ENCODE measurements at regions not wholly inside any gene's neighbourhood (a gene's known extent, or its start where the extent isn't known, plus 50 kb on each side); places are given as distances from the start of the nearest gene placed in this dataset.
"Not testable (repeated sequence)": the region's sequence is repeated elsewhere in the genome, so short reads cannot be mapped to it uniquely, and the experiment has no call there.

DNA sequence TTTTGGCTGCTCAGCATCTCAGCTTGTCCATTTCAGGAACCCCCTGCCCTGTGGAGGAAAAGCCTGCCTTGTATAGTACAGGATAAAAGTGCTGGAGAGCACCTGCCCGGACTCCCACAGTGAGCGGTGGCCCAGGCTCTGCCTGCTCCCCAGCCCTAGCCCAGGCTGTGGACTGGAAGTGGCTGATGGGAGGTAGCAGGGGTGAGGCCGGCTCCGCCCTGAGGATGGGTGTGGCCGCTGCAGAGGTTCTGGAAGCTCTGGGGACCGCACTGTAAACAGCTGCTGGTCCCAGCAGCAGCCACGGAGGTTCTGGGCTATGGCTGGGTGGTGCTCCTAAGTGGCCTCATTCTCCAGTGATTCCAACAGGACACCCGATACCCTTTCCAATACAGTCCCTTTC, 56.6 kb upstream of the HELT start:
- TF ChIP-seq, protein P1, sequence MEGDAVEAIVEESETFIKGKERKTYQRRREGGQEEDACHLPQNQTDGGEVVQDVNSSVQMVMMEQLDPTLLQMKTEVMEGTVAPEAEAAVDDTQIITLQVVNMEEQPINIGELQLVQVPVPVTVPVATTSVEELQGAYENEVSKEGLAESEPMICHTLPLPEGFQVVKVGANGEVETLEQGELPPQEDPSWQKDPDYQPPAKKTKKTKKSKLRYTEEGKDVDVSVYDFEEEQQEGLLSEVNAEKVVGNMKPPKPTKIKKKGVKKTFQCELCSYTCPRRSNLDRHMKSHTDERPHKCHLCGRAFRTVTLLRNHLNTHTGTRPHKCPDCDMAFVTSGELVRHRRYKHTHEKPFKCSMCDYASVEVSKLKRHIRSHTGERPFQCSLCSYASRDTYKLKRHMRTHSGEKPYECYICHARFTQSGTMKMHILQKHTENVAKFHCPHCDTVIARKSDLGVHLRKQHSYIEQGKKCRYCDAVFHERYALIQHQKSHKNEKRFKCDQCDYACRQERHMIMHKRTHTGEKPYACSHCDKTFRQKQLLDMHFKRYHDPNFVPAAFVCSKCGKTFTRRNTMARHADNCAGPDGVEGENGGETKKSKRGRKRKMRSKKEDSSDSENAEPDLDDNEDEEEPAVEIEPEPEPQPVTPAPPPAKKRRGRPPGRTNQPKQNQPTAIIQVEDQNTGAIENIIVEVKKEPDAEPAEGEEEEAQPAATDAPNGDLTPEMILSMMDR (IDR thresholded peaks at IDR 0.05; ENCODE audit: control insufficient read depth, insufficient read depth, low read depth, low read length, missing control alignments), result no peak
- DNase-seq (ENCODE audit: low read depth), result no peak
- no peak overlapping the region for H3K4me3 ChIP-seq (ENCODE audit: control insufficient read depth, low read depth, low read length)

DNA sequence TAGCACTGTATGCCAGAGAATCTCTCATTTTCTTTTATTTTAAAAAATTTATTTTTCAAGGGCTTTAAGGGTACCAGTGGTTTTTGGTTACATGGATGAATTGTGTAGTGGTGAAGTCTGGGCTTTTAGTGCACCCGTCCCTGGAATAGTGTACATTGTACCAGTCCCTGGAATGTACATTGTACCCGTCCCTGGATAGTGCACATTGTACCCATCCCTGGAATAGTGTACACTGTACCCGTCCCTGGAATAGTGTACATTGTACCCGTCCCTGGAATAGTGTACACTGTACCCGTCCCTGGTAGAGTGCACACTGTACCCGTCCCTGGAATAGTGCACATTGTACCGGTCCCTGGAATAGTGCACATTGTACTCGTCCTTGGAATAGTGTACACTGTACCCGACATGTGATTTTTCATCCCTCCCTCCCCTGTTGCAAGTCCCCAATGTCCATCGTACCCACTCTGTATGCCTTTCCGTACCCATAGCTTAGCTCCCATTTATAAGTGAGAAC, 56.1 kb upstream of the HELT start:
- no peak overlapping the region for H3K4me3 ChIP-seq (ENCODE audit: control insufficient read depth, low read depth, low read length)
- no peak for DNase-seq (ENCODE audit: low read depth)
- TF ChIP-seq, protein P1 (IDR thresholded peaks at IDR 0.05; ENCODE audit: control insufficient read depth, insufficient read depth, low read depth, low read length, missing control alignments), result no peak

DNA sequence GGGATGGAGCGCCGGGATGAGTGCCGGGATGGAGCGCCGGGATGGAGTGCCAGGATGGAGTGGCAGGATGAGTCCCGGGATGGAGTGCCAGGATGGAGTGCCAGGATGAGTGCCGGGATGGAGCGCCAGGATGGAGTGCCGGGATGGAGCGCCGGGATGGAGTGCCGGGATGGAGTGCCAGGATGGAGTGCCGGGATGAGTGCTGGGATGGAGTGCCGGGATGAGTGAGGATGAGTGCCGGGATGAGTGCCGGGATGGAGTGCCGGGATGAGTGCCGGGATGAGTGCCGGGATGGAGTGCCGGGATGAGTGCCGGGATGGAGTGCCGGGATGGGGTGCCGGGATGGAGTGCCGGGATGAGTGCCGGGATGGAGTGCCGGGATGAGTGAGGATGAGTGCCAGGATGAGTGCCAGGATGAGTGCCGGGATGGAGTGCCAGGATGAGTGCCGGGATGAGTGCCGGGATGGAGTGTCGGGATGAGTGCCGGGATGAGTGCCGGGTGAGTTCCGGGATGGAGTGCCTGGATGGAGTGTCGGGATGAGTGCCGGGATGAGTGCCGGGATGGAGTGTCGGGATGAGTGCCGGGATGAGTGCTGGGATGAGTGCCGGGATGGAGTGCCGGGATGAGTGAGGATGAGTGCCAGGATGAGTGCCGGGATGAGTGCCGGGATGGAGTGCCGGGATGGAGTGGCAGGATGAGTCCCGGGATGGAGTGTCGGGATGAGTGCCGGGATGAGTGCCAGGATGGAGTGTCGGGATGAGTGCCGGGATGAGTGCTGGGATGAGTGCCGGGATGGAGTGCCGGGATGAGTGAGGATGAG, 52.9 kb upstream of the HELT start:
- H3K4me3 ChIP-seq (ENCODE audit: control insufficient read depth, low read depth, low read length); DNase-seq (ENCODE audit: low read depth): not testable (repeated sequence)

DNA sequence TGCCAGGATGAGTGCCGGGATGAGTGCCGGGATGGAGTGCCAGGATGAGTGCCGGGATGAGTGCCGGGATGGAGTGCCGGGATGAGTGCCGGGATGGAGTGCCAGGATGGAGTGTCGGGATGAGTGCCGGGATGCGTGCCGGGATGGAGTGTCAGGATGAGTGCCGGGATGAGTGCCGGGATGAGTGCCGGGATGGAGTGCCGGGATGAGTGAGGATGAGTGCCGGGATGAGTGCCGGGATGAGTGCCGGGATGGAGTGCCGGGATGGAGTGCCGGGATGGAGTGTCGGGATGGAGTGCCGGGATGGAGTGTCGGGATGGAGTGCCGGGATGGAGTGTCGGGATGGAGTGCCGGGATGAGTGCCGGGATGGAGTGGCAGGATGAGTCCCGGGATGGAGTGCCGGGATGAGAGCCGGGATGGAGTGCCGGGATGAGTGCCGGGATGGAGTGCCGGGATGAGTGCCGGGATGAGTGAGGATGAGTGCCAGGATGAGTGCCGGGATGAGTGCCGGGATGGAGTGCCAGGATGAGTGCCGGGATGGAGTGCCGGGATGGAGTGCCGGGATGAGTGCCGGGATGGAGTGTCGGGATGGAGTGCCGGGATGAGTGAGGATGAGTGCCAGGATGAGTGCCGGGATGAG, 52.1 kb upstream of the HELT start:
- DNase-seq (ENCODE audit: low read depth); H3K4me3 ChIP-seq (ENCODE audit: control insufficient read depth, low read depth, low read length): not testable (repeated sequence)

DNA sequence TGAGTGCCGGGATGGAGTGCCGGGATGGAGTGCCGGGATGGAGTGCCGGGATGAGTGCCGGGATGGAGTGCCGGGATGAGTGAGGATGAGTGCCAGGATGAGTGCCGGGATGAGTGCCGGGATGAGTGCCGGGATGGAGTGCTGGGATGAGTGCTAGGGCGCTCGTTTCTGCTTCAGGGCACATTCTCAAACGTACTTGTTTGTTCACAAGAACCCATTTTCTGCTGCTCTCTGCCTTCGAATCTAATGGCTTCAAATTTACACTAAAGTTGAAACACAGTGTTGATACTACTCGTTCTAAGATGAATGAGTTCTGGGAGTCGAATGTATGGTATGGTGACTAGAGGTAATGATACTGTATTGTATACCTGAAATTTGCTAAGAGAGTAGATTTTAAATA, 50.6 kb upstream of the HELT start:
- not testable (repeated sequence) for H3K4me3 ChIP-seq (ENCODE audit: control insufficient read depth, low read depth, low read length); DNase-seq (ENCODE audit: low read depth)

DNA sequence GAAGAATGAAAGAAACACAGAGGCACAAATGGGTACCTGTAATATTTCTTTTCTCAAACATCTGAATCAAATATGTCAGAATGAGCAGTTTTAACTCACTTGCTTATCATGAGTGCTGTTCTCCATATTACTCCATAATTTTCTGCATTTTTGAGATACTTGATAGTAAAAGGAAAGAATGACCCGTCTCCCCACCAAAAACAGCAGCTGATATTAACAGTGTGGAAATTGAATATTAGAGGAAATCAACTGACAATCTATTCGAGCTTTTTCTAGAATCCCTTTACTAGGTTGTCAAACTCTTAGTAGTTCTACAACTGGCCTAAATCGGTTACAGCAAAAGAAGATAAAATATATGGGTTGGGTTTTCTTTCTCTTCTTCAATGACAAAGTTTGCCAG, 49.9 kb upstream of the HELT start:
- TF ChIP-seq, protein P1 (IDR thresholded peaks at IDR 0.05; ENCODE audit: control insufficient read depth, insufficient read depth, low read depth, low read length, missing control alignments), result no peak
- H3K4me3 ChIP-seq (ENCODE audit: control insufficient read depth, low read depth, low read length), result no peak overlapping the region
- no peak for DNase-seq (ENCODE audit: low read depth)

Measured in AG09309 (cell line).